H9 (cell line): ENCODE measurements at regions not wholly inside any gene's neighbourhood (a gene's known extent, or its start where the extent isn't known, plus 50 kb on each side); places are given as distances from the start of the nearest gene placed in this dataset.

Source experiments
- DNase-seq: peaks from one replicate; pipeline ENCODE4 v3.0.0-alpha.2; 2017
- H2AFZ ChIP-seq: one replicate; pipeline ENCODE4 v1.6.1; 2013; ENCODE audit warnings: mild to moderate bottlenecking, low read length, control low read depth, moderate library complexity
- H2AK5ac ChIP-seq: 2 replicates; pipeline ENCODE4 v1.6.1; 2013; ENCODE audit warnings: low read length, control low read depth, mixed read lengths; ENCODE audit not compliant: insufficient read length
- H2BK120ac ChIP-seq: one replicate; pipeline ENCODE4 v1.6.1; 2013; ENCODE audit warnings: low read depth, mild to moderate bottlenecking, low read length, control low read depth, inconsistent platforms; ENCODE audit not compliant: poor library complexity, severe bottlenecking
- H2BK12ac ChIP-seq: 2 replicates; pipeline ENCODE4 v1.6.1; 2013; ENCODE audit warnings: low read length, control low read depth, mixed read lengths, low read depth; ENCODE audit not compliant: insufficient read length
- H2BK15ac ChIP-seq: 2 replicates; pipeline ENCODE4 v1.6.1; 2013; ENCODE audit warnings: low read depth, low read length, control low read depth
- H2BK20ac ChIP-seq: one replicate; pipeline ENCODE4 v1.6.1; 2013; ENCODE audit warnings: low read depth, mild to moderate bottlenecking, low read length, control low read depth, inconsistent platforms; ENCODE audit not compliant: poor library complexity, severe bottlenecking
- H2BK5ac ChIP-seq: 2 replicates; pipeline ENCODE4 v1.6.1; 2013; ENCODE audit warnings: low read length, control low read depth, mixed read lengths; ENCODE audit not compliant: insufficient read length
- H3K14ac ChIP-seq: 2 replicates; pipeline ENCODE4 v1.6.1; 2013; ENCODE audit warnings: low read length, control low read depth; ENCODE audit not compliant: insufficient read depth
- H3K18ac ChIP-seq: 2 replicates; pipeline ENCODE4 v1.6.1; 2013; ENCODE audit warnings: low read depth, mild to moderate bottlenecking, mixed read lengths, low read length, control low read depth; ENCODE audit not compliant: insufficient read length
- H3K23ac ChIP-seq: 2 replicates; pipeline ENCODE4 v1.6.1; 2013; ENCODE audit warnings: low read length, control low read depth, mixed read lengths, low read depth; ENCODE audit not compliant: insufficient read length
- H3K23me2 ChIP-seq: 2 replicates; pipeline ENCODE4 v1.6.1; 2013; ENCODE audit warnings: low read depth, mild to moderate bottlenecking, mixed read lengths, low read length, control low read depth; ENCODE audit not compliant: insufficient read length, poor library complexity, severe bottlenecking
- H3K27ac ChIP-seq: 2 replicates; pipeline ENCODE4 v1.5.1; 2013; ENCODE audit warnings: low read length, control low read depth, mixed read lengths, low read depth; ENCODE audit not compliant: insufficient read length
- H3K27me3 ChIP-seq: 2 replicates; pipeline ENCODE4 v1.6.1; 2013; ENCODE audit warnings: low read length, control low read depth, inconsistent platforms; ENCODE audit not compliant: insufficient read depth
- H3K4ac ChIP-seq: 2 replicates; pipeline ENCODE4 v1.6.1; 2013; ENCODE audit warnings: low read depth, mild to moderate bottlenecking, control low read depth, inconsistent platforms, low read length, moderate library complexity
- H3K4me1 ChIP-seq: 2 replicates; pipeline ENCODE4 v1.6.1; 2013; ENCODE audit warnings: low read length, control low read depth, inconsistent platforms; ENCODE audit not compliant: insufficient read depth
- H3K4me2 ChIP-seq: 2 replicates; pipeline ENCODE4 v1.6.1; 2013; ENCODE audit warnings: low read length, control low read depth, mixed read lengths; ENCODE audit not compliant: insufficient read length, insufficient read depth
- H3K56ac ChIP-seq: 2 replicates; pipeline ENCODE4 v1.6.1; 2013; ENCODE audit warnings: low read depth, mild to moderate bottlenecking, mixed read lengths, low read length, control low read depth; ENCODE audit not compliant: insufficient read length
- H3K79me1 ChIP-seq: 2 replicates; pipeline ENCODE4 v1.6.1; 2013; ENCODE audit warnings: low read depth, mild to moderate bottlenecking, moderate library complexity, low read length, control low read depth, inconsistent platforms; ENCODE audit not compliant: insufficient read depth, poor library complexity, severe bottlenecking
- H3K79me2 ChIP-seq: 2 replicates; pipeline ENCODE4 v1.6.1; 2013; ENCODE audit warnings: low read length, control low read depth, inconsistent platforms; ENCODE audit not compliant: insufficient read depth
- H3K9ac ChIP-seq: 2 replicates; pipeline ENCODE4 v1.6.1; 2013; ENCODE audit warnings: low read length, control low read depth, mixed read lengths; ENCODE audit not compliant: insufficient read length; ENCODE audit errors: extremely low read depth
- H3K9me3 ChIP-seq: one replicate; pipeline ENCODE4 v1.6.1; 2013; ENCODE audit warnings: low read depth, low read length, inconsistent platforms; ENCODE audit not compliant: control insufficient read depth
- H3T11ph ChIP-seq: one replicate; pipeline ENCODE4 v1.6.1; 2013; ENCODE audit warnings: mild to moderate bottlenecking, low read length, control low read depth, inconsistent platforms
- H4K20me1 ChIP-seq: one replicate; pipeline ENCODE4 v1.6.1; 2013; ENCODE audit not compliant: control insufficient read depth, insufficient read length, insufficient read depth
- H4K5ac ChIP-seq: 2 replicates; pipeline ENCODE4 v1.6.1; 2013; ENCODE audit warnings: low read depth, mild to moderate bottlenecking, mixed read lengths, low read length, control low read depth; ENCODE audit not compliant: insufficient read length
- H4K8ac ChIP-seq: replicated peaks from 2 replicates; pipeline ENCODE4 v1.6.1; 2013; ENCODE audit warnings: low read length, control low read depth, mixed read lengths, low read depth; ENCODE audit not compliant: insufficient read length
- H4K91ac ChIP-seq: 2 replicates; pipeline ENCODE4 v1.6.1; 2013; ENCODE audit warnings: low read depth, mild to moderate bottlenecking, moderate library complexity, mixed read lengths, low read length, control low read depth; ENCODE audit not compliant: insufficient read length
- H3K27ac Mint-ChIP-seq, 3 experiments: 2 replicates in 2 of 3; 3 replicates in 1 of 3; pipeline ENCODE4 v1.8.0; 2020 to 2021; ENCODE audit warnings: mixed read lengths in 3 of 3, mild to moderate bottlenecking in 1 of 3, moderate library complexity in 1 of 3
- H3K27me3 Mint-ChIP-seq: 2 replicates; pipeline ENCODE4 v1.8.0; 2021; ENCODE audit warnings: low read depth, mild to moderate bottlenecking, moderate library complexity, mixed read lengths
- H3K36me3 Mint-ChIP-seq, 3 experiments: 2 replicates in 2 of 3; 3 replicates in 1 of 3; pipeline ENCODE4 v1.8.0; 2020 to 2021; ENCODE audit warnings: low read depth in 3 of 3, mixed read lengths in 3 of 3; ENCODE audit not compliant: insufficient read depth in 1 of 3
- H3K4me1 Mint-ChIP-seq, 2 experiments: 2 replicates each; pipeline ENCODE4 v1.8.0; 2020; ENCODE audit warnings: mixed read lengths in 2 of 2
- H3K4me3 Mint-ChIP-seq, 2 experiments: 2 replicates in 1 of 2; 3 replicates in 1 of 2; pipeline ENCODE4 v1.8.0; 2020 to 2021; ENCODE audit warnings: mild to moderate bottlenecking in 2 of 2, mixed read lengths in 2 of 2, moderate library complexity in 1 of 2
- H3K9me3 Mint-ChIP-seq, 2 experiments: 2 replicates in 1 of 2; 3 replicates in 1 of 2; pipeline ENCODE4 v1.8.0; 2020; ENCODE audit warnings: mild to moderate bottlenecking in 2 of 2, mixed read lengths in 2 of 2, moderate library complexity in 1 of 2
- WGBS: extraction: QIAGEN DNeasy Blood & Tissue Kit; methylation state at CpG from one replicate; pipeline ENCODE4 v1.1.7; 2013; ENCODE audit warnings: missing lambda C conversion rate, low lambda C conversion rate, mixed read lengths; ENCODE audit not compliant: insufficient read length; ENCODE audit errors: extremely low coverage; 5-methylcytosine and 5-hydroxymethylcytosine counted together
- TF ChIP-seq, protein P1 (sequence below): fragments of 200-600 bp; sonication (generic); conservative IDR thresholded peaks from 3 replicates; pipeline ENCODE4 v1.8.0; 2021; ENCODE audit warnings: antibody characterized with exemption, mild to moderate bottlenecking

DNA sequence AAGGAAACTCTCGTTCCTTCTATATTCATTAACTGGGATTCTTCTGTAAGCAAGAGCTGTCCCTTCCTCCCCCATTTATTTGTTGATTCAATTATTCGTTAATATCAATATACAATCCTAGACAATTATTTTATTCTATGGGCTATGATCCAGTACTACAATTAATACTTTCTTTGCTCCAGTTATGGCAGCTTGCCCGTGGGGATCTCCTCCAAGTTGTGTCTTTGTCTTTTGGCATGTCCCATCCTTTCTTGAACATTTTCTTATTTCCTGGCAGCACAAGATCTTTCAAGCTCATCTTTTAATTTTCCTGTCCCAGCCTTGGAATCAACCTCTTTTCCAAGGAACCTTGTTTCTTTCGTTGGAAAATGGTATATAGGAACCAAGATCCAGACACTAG lies 249.3 kb downstream of the GAS1 start:
- no peak overlapping the region for H4K91ac ChIP-seq
- no peaks in the 10 kb centered on the region for H3K36me3 Mint-ChIP-seq
- no peak overlapping the region for H2BK120ac ChIP-seq
- TF ChIP-seq, protein P1, sequence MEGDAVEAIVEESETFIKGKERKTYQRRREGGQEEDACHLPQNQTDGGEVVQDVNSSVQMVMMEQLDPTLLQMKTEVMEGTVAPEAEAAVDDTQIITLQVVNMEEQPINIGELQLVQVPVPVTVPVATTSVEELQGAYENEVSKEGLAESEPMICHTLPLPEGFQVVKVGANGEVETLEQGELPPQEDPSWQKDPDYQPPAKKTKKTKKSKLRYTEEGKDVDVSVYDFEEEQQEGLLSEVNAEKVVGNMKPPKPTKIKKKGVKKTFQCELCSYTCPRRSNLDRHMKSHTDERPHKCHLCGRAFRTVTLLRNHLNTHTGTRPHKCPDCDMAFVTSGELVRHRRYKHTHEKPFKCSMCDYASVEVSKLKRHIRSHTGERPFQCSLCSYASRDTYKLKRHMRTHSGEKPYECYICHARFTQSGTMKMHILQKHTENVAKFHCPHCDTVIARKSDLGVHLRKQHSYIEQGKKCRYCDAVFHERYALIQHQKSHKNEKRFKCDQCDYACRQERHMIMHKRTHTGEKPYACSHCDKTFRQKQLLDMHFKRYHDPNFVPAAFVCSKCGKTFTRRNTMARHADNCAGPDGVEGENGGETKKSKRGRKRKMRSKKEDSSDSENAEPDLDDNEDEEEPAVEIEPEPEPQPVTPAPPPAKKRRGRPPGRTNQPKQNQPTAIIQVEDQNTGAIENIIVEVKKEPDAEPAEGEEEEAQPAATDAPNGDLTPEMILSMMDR, result no peak
- no peaks in the 10 kb centered on the region for H3K79me1 ChIP-seq
- H3K56ac ChIP-seq, result no peak overlapping the region
- no peak overlapping the region for H3K4me2 ChIP-seq
- H4K20me1 ChIP-seq, result no peaks in the 10 kb centered on the region
- H4K5ac ChIP-seq, result no peak overlapping the region
- no peak overlapping the region for H3K4ac ChIP-seq
- no peaks in the 10 kb centered on the region for H3K27me3 ChIP-seq
- H3T11ph ChIP-seq, result no peak overlapping the region
- DNase-seq, result no peak
- H2AFZ ChIP-seq, result no peak overlapping the region
- H3K9ac ChIP-seq, result no peak overlapping the region
- WGBS, result no CpG with 5 or more reads among the region's 4 CpGs
- no peaks in the 10 kb centered on the region for H3K23me2 ChIP-seq
- H2BK15ac ChIP-seq, result no peak overlapping the region
- H3K4me1 ChIP-seq, result no peaks in the 10 kb centered on the region
- H3K27me3 Mint-ChIP-seq, result no peaks in the 10 kb centered on the region
- no peak overlapping the region for H2AK5ac ChIP-seq
- no peaks in the 10 kb centered on the region for H3K79me2 ChIP-seq
- no peak overlapping the region for H3K27ac Mint-ChIP-seq
- no peak overlapping the region for H2BK5ac ChIP-seq
- H3K18ac ChIP-seq, result no peak overlapping the region
- no peak overlapping the region for H2BK20ac ChIP-seq
- H3K4me3 Mint-ChIP-seq, result no peak overlapping the region
- H3K4me1 Mint-ChIP-seq, result no peaks in the 10 kb centered on the region
- no peak overlapping the region for H3K23ac ChIP-seq
- no peak overlapping the region for H3K27ac ChIP-seq
- no peak overlapping the region for H3K14ac ChIP-seq
- H2BK12ac ChIP-seq, result no peak overlapping the region
- no peaks in the 10 kb centered on the region for H3K9me3 Mint-ChIP-seq
- no peak overlapping the region for H4K8ac ChIP-seq
- H3K9me3 ChIP-seq, result no peaks in the 10 kb centered on the region
